Activated T-cell treated with anti-CD3 and anti-CD28 coated beads, Interleukin-2, amount 50 U/mL, for 4 hours (primary cell): ENCODE measurements at regions not wholly inside any gene's neighbourhood (a gene's known extent, or its start where the extent isn't known, plus 50 kb on each side); places are given as distances from the start of the nearest gene placed in this dataset.

ENCODE experiments used
- ATAC-seq, 2 donors: fragments of 200-7000 bp; cut with Tn5 transposase; one replicate each; pipeline ENCODE4 v1.10.0; 2021
- DNase-seq: peaks from one replicate; pipeline ENCODE4 v3.0.0-alpha.2; 2020
- H3K27me3 Mint-ChIP-seq: one replicate; pipeline ENCODE4 v1.8.0; 2021; ENCODE audit warnings: low read depth, mixed read lengths
- H3K36me3 Mint-ChIP-seq: one replicate; pipeline ENCODE4 v1.8.0; 2022; ENCODE audit warnings: mixed read lengths; ENCODE audit not compliant: insufficient read depth
- H3K4me1 Mint-ChIP-seq: one replicate; pipeline ENCODE4 v1.8.0; 2021; ENCODE audit warnings: low read depth, mixed read lengths
- H3K4me3 Mint-ChIP-seq: one replicate; pipeline ENCODE4 v1.8.0; 2021; ENCODE audit warnings: mild to moderate bottlenecking, moderate library complexity, mixed read lengths
- H3K9me3 Mint-ChIP-seq: one replicate; pipeline ENCODE4 v1.8.0; 2021; ENCODE audit warnings: mixed read lengths

DNA sequence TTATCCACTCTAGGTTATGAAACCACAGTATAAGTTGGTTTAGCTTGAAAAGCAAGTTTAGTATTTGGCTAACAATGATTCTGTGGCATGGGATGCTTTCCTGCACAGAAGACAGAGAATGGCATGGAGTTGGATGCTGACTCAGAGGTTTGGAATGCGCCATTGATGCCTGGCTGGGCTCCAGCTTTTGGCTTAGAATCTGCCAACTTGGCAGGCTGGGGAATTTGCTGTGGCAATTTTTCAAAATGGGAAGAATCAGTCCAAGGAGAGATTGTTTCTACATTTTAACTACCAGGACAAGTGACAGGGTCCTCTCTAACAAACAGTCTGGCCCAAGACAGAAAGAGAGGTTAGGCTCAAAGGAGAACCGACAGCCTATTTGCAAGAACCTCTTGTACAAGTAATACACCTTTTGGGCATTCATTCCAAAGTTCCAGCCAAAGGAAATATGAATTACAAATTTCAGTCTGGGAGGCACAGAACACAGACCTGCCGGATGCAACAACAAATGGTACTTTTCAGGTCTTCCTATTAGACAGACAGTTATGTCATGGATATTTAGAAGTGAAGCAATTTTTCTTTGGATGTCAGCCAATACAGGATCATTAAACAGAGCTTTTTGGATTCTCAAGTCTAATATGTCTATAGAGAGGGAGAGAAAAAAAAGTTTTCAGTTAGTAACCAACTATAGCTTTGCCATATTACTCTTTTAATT, 1027.7 kb downstream of the TMEM182 start:
- Mint-ChIP-seq H3K4me1 (no peaks in the 10 kb centered on the region), H3K27me3 (no peaks in the 10 kb centered on the region), H3K4me3 (no peak overlapping the region), H3K36me3 (no peaks in the 10 kb centered on the region), H3K9me3 (peaks cover 9% of the 10 kb centered on the region)
- no peak for DNase-seq
- ATAC-seq = no peak

DNA sequence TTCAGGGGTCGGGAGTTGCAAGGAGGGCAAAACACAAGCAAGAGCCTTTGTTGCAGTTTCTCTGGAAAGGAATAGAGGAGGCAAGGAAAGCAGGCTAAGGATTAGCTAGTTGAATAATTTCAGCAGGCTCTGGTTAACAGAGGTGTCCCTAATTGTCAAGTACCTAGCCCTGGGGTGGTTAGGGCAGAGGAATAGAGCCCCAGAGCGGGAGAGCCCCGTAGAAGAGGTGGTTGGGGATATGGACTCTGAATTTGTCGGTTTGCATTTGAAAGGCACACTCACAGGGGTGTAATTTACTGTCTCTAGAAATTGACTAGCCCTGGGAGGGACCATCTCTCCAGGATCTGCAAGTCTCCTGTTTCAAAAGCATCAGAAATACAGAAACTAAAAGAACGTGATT, 1030.2 kb downstream of the TMEM182 start:
- Mint-ChIP-seq H3K36me3 (no peaks in the 10 kb centered on the region), H3K9me3 (peaks cover 11% of the 10 kb centered on the region), H3K27me3 (no peaks in the 10 kb centered on the region), H3K4me3 (no peak overlapping the region), H3K4me1 (no peaks in the 10 kb centered on the region)
- DNase-seq = no peak
- no peak for ATAC-seq

DNA sequence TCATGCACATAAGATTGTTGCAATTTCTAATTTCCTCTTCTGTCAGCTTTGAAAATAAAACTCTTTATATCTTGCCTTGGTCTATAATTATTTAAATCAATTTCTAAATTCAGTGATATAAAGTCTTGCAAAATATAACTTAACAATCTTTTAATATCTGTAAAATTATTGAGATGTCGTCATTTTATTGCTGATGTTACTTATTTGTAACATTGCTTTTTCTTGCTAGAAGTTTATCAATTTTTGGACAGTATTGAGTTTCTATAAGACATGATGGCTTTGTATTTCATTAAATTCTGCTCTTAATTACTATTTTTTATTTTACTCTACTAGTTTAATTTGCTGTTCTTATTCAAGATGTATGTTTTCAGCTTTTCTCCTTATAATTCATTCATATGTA, 1036.5 kb downstream of the TMEM182 start:
- Mint-ChIP-seq H3K4me3 (no peak overlapping the region), H3K36me3 (no peaks in the 10 kb centered on the region), H3K27me3 (no peaks in the 10 kb centered on the region), H3K9me3 (peaks cover 16% of the 10 kb centered on the region), H3K4me1 (no peaks in the 10 kb centered on the region)
- DNase-seq (no peak), ATAC-seq (no peak)

DNA sequence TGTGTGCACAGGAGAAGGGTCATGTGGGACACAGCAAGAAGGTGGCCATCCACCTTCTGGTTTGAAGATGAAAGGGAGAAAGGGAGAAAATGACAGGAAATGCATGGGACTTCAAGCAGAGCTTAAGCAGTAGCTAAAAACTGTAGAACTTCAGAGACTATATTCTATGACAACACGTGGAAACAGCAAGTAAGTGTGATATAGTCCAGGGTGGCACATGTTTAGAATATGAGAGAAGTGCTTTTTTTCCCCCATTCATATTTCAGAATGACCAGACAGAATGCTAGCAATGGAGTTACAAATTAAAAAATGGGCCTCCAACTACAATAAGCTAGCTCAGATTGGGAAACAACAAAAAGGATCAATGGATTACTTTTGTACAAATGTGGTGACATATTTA, 1042.2 kb downstream of the TMEM182 start:
- H3K27me3 Mint-ChIP-seq = no peaks in the 10 kb centered on the region

DNA sequence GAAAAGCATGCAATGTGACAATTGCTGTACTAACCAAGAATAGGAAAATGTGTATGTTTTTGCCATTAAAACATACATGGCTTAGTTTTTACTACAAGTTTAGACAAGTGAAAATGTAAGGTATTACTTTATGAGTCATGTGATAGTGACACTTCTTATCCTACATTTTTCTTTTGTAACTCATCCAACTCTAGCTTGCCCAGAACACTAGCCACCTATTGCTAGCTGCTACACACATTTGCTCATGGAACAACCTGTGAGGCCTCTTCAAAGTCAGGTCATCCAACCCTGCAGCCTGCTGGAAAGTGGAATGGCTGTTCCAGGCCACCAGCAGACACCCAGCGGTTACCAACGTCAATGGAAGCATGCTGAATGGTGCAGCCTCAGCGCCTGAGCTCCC, 1043.9 kb downstream of the TMEM182 start:
- no peaks in the 10 kb centered on the region for H3K27me3 Mint-ChIP-seq
- DNase-seq (no peak), ATAC-seq (no peak)
- peaks cover 23% of the 10 kb centered on the region for H3K9me3 Mint-ChIP-seq
- H3K36me3 Mint-ChIP-seq = no peaks in the 10 kb centered on the region
- H3K4me3 Mint-ChIP-seq = no peak overlapping the region
- H3K4me1 Mint-ChIP-seq = no peaks in the 10 kb centered on the region

More for the DNA sequence above, 1042.2 kb downstream of the TMEM182 start:
- Mint-ChIP-seq H3K4me3 (no peak overlapping the region), H3K4me1 (no peaks in the 10 kb centered on the region), H3K36me3 (no peaks in the 10 kb centered on the region), H3K9me3 (peaks cover 22% of the 10 kb centered on the region)
- ATAC-seq (no peak), DNase-seq (no peak)

DNA sequence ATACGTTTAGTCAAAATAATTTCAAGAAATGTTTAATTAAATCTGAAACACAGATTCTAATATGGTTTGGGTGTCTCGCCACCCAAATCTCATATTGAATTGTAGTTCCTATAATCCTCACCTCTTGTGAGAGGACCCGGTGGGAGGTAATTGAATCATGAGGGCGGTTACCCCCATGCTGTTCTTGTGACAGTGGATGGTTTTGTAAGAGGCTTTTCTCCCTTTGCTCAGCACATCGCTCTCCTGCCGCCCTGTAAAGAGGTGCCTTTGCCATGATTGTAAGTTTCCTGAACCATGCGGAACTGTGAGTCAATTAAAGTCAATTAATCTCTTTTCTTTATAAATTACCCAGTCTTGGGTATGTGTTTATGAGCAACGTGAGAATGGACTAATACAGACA, 1045.1 kb upstream of the POU3F3 start:
- Mint-ChIP-seq H3K27me3 (no peaks in the 10 kb centered on the region), H3K36me3 (no peaks in the 10 kb centered on the region), H3K4me3 (no peak overlapping the region), H3K9me3 (peaks cover 10% of the 10 kb centered on the region), H3K4me1 (no peaks in the 10 kb centered on the region)
- DNase-seq = no peak
- ATAC-seq = no peak

DNA sequence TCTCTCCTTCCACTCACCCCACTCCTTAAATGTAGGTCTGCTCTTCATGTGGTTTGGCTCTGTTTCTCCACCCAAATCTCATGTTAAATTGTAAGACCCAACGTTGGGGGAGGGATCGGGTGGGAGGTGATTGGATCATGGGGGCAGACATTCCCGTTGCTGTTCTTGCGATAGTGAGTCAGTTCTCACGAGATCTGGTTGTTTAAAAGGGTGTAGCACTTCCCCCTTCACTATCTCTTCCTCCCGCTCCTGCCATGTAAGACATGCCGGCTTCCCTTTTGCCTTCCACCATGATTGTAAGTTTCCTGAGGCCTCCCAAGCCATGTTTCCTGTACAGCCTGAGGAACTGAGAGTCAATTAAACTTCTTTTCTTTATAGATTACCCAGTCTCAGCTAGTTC, 1044.5 kb upstream of the POU3F3 start:
- H3K27me3 Mint-ChIP-seq = no peaks in the 10 kb centered on the region
- no peaks in the 10 kb centered on the region for H3K4me1 Mint-ChIP-seq
- no peaks in the 10 kb centered on the region for H3K36me3 Mint-ChIP-seq
- peaks cover 10% of the 10 kb centered on the region for H3K9me3 Mint-ChIP-seq
- ATAC-seq (no peak), DNase-seq (no peak)
- no peak overlapping the region for H3K4me3 Mint-ChIP-seq

DNA sequence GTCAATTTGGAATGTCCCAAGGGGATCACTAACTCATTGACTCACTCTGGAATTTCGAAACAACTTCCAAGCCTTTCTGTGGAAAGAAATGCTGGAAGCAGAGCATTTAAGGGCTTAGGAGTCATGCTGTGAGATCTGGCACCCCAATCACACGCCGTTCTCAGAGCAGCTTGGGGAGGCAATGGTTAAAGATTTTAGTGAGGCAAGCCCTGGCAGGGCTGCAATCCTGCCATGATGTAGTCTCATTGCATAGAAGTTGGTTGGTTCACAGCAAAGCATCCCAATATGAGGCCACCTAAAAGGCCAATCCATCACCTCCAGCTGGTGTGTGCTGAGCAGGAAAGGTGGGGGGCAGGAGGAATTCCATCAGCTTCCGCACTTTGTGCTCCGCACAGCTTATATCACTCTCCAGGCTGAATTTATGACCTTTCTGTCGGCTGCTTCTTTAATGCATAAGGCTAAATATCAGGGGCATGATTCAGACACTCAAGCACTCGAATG, 1043.9 kb upstream of the POU3F3 start:
- Mint-ChIP-seq H3K9me3 (peaks cover 7% of the 10 kb centered on the region), H3K27me3 (no peaks in the 10 kb centered on the region), H3K4me3 (no peak overlapping the region), H3K36me3 (no peaks in the 10 kb centered on the region), H3K4me1 (no peaks in the 10 kb centered on the region)
- DNase-seq (no peak), ATAC-seq (no peak)

DNA sequence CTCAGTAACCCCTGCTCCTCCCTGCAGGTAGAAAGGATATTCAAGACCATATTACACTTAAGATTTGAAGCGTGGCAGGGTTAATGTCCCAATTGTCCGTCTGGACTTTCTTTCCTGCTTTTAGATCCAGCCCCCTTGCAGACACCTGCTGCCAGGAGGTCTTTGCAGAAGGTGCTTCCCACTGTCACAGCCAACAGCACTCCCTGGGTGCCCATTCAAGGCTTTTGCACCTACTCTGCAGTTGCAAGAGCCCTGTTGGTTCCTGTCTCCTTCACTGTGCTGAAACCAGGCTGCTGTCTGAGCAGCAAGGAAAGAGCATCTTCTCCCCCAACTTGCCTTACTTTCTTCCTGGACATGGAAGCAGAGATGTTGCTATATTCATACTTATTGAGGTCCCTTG, 1043.0 kb upstream of the POU3F3 start:
- Mint-ChIP-seq H3K4me1 (no peaks in the 10 kb centered on the region), H3K27me3 (no peaks in the 10 kb centered on the region), H3K4me3 (no peak overlapping the region), H3K36me3 (no peaks in the 10 kb centered on the region), H3K9me3 (peaks cover 7% of the 10 kb centered on the region)
- DNase-seq = no peak
- ATAC-seq = no peak

DNA sequence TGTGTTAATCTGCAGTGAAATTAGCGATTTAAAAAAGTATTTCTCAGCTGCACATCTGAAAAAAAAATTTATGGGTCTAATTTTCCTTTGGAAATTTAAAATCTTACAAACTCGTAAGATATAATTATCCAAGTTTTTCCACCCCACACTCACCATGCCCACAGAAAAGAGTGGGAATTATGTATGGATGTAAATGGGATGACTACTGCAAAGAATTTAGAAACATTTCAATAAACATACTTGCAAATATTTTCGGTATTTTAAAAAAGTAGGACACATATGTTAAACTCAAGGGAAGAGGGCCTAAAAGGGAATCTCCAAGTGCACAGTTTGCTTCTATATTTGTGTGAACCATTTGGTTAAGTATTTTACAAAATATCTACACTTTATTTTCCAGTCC, 1039.9 kb upstream of the POU3F3 start:
- H3K9me3 Mint-ChIP-seq = peaks cover 5% of the 10 kb centered on the region
- H3K36me3 Mint-ChIP-seq = no peaks in the 10 kb centered on the region
- H3K4me1 Mint-ChIP-seq = no peaks in the 10 kb centered on the region
- H3K27me3 Mint-ChIP-seq = no peaks in the 10 kb centered on the region
- no peak overlapping the region for H3K4me3 Mint-ChIP-seq
- ATAC-seq (no peak), DNase-seq (no peak)

DNA sequence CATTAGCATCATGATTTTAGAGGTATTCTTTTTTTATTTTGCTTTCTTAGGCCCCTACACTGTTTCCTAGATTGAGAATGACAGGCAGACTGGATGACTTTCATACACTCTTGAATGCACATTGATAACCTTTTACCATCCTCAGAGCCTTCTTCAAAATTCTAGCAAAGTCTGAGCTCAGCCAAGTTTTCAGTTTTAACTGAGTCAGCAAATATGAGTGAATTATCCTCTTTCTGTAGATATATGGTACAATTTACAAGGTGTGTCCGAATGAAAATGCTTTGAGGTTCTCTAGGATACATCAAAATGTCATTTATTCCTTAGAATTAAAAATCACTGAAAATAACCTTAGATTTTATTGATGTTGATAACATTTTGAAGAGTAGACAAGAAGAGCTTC, 1038.2 kb upstream of the POU3F3 start:
- H3K4me3 Mint-ChIP-seq = no peak overlapping the region
- no peaks in the 10 kb centered on the region for H3K36me3 Mint-ChIP-seq
- ATAC-seq (no peak), DNase-seq (no peak)
- no peaks in the 10 kb centered on the region for H3K27me3 Mint-ChIP-seq
- no peaks in the 10 kb centered on the region for H3K4me1 Mint-ChIP-seq
- H3K9me3 Mint-ChIP-seq = peaks cover 4% of the 10 kb centered on the region

DNA sequence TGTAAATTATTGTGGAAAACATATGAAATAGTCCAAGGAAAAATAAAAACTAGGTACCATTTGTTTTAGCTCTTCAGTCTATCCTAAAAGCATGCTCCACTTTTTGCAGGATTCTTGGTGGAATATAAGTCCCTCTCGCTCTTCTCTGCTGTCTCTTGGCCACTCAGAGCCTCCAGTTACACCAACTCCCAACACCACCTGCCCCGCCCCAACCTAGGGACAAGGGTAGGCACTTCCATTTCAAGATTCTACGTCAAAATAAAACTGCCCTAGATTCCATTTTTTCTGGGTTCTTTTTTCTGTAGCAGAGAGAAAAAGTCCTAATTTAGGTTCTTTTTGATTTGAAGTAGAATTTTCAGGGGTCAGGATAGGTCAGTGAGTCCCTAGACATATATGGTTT, 1036.2 kb upstream of the POU3F3 start:
- no peaks in the 10 kb centered on the region for H3K36me3 Mint-ChIP-seq
- H3K4me3 Mint-ChIP-seq = no peak overlapping the region

DNA sequence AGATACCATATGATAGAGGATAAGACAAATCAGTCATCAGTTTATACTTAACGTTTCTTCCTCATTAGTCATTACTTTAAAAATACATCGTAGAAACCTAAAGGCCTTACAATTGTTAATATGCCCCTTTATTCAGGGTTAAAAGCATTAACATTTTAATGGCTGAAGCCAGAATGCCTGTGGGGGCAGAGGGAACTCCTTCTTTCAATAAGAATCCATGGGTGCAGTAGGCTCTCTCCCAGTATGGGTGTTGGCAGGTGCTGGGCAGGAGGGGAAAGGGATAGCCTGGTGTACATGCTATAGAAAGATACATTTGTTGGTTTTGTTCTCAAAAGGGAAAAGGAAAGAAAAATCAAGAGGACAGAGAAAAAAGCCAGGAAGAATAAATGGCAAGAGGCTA, 1035.7 kb upstream of the POU3F3 start:
- no peaks in the 10 kb centered on the region for H3K27me3 Mint-ChIP-seq

More for the DNA sequence above, 1036.2 kb upstream of the POU3F3 start:
- Mint-ChIP-seq H3K9me3 (peaks cover 4% of the 10 kb centered on the region), H3K27me3 (no peaks in the 10 kb centered on the region), H3K4me1 (no peaks in the 10 kb centered on the region)
- DNase-seq = no peak
- ATAC-seq = no peak

DNA sequence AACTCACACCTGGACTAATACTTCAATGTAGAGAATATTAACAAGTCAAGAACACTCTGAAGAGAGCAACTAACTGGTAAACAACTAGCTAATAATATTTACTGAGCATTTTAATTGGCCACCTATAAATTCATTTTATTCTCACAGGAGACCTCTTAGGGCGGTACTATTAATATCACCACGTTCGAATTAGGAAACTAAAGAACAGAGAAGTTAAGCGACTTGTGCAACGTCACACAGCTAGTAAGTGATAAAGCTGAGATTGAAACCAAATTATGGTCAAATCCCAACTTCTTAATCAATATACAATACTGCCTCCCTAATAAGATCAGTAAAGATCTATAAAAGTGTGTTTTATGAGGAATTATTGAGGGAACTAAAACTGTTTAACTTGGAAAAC, 1034.3 kb upstream of the POU3F3 start:
- H3K27me3 Mint-ChIP-seq = no peaks in the 10 kb centered on the region
- no peak overlapping the region for H3K4me3 Mint-ChIP-seq
- H3K9me3 Mint-ChIP-seq = peaks cover 4% of the 10 kb centered on the region
- ATAC-seq (no peak), DNase-seq (no peak)
- H3K4me1 Mint-ChIP-seq = no peaks in the 10 kb centered on the region
- H3K36me3 Mint-ChIP-seq = no peaks in the 10 kb centered on the region

More for the DNA sequence above, 1035.7 kb upstream of the POU3F3 start:
- Mint-ChIP-seq H3K4me1 (no peaks in the 10 kb centered on the region), H3K9me3 (peaks cover 4% of the 10 kb centered on the region), H3K36me3 (no peaks in the 10 kb centered on the region), H3K4me3 (no peak overlapping the region)
- no peak for DNase-seq
- no peak for ATAC-seq

DNA sequence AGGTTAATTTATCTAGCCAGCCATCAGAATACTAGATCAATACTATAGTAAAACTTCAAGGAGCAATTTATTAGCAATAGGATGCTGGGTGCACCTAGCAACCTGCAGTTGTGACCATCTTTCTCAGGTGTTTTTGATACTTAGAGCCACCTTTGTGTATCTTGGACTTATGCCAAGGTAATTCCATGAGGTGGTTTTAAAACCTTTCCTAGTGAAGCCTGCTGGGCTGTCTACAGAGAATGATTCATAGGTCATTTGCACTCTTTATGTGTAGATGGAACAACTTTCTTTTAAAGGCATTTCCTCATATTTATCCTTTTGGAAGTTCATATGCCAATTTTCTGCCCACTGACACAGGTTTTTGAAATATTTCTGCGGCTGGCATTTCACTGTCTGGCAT, 1030.1 kb upstream of the POU3F3 start:
- ATAC-seq (no peak), DNase-seq (no peak)
- Mint-ChIP-seq H3K36me3 (no peaks in the 10 kb centered on the region), H3K4me3 (no peak overlapping the region), H3K27me3 (no peaks in the 10 kb centered on the region), H3K9me3 (peaks cover 10% of the 10 kb centered on the region), H3K4me1 (no peaks in the 10 kb centered on the region)
